NCI-H187 treated with DMSO at 0.1 percent for 48 hours (cell line): ENCODE measurements at regions not wholly inside any gene's neighbourhood (a gene's known extent, or its start where the extent isn't known, plus 50 kb on each side); places are given as distances from the start of the nearest gene placed in this dataset.
"Not testable (repeated sequence)": the region's sequence is repeated elsewhere in the genome, so short reads cannot be mapped to it uniquely, and the experiment has no call there.

ENCODE experiments used
- DNase-seq: peaks from one replicate; lab custom pipeline; 2025; lab: John Stamatoyannopoulos, UW

- no peak for DNase-seq
These were observed 1225.2 kb upstream of the CELF4 start for GRCh38 chr18:38790786-38791185.

- no peak for DNase-seq
These were observed 1224.7 kb upstream of the CELF4 start for GRCh38 chr18:38790303-38790702.

GRCh38 chr18:38789141-38789540, 1223.5 kb upstream of the CELF4 start:
- no peak for DNase-seq

GRCh38 chr18:38786906-38787305, 1221.3 kb upstream of the CELF4 start:
- no peak for DNase-seq

GRCh38 chr18:38771620-38772019, 1206.0 kb upstream of the CELF4 start:
- not testable (repeated sequence) for DNase-seq

- no peak for DNase-seq
These were observed 1202.9 kb upstream of the CELF4 start for GRCh38 chr18:38768504-38768903.

GRCh38 chr18:38759457-38759856, 1193.9 kb upstream of the CELF4 start:
- no peak for DNase-seq

GRCh38 chr18:38756436-38756835, 1190.8 kb upstream of the CELF4 start:
- no peak for DNase-seq

GRCh38 chr18:38752430-38752829, 1186.8 kb upstream of the CELF4 start:
- DNase-seq, result no peak

GRCh38 chr18:38751898-38752297, 1186.3 kb upstream of the CELF4 start:
- DNase-seq, result no peak

- DNase-seq, result no peak
These were observed 1185.6 kb upstream of the CELF4 start for GRCh38 chr18:38751211-38751610.

GRCh38 chr18:38750751-38751150, 1185.2 kb upstream of the CELF4 start:
- no peak for DNase-seq

- DNase-seq, result no peak
These were observed 1181.6 kb upstream of the CELF4 start for GRCh38 chr18:38747153-38747552.

GRCh38 chr18:38720181-38720580, 1154.6 kb upstream of the CELF4 start:
- not testable (repeated sequence) for DNase-seq

- DNase-seq, result no peak
These were observed 1152.8 kb upstream of the CELF4 start for GRCh38 chr18:38718365-38718901.

GRCh38 chr18:38709122-38709521, 1143.5 kb upstream of the CELF4 start:
- DNase-seq, result no peak

GRCh38 chr18:38706373-38706772, 1140.8 kb upstream of the CELF4 start:
- no peak for DNase-seq

- no peak for DNase-seq
These were observed 1132.5 kb upstream of the CELF4 start for GRCh38 chr18:38698088-38698487.

- no peak for DNase-seq
These were observed 1130.1 kb upstream of the CELF4 start for GRCh38 chr18:38695559-38696280.

- DNase-seq, result no peak
These were observed 1127.5 kb upstream of the CELF4 start for GRCh38 chr18:38693104-38693503.

- DNase-seq, result no peak
These were observed 1125.0 kb upstream of the CELF4 start for GRCh38 chr18:38690626-38691025.

GRCh38 chr18:38688416-38688815, 1122.8 kb upstream of the CELF4 start:
- no peak for DNase-seq

GRCh38 chr18:38670486-38670885, 1104.9 kb upstream of the CELF4 start:
- no peak for DNase-seq

GRCh38 chr18:38664929-38665328, 1099.3 kb upstream of the CELF4 start:
- DNase-seq, result no peak
